CD14-positive monocyte (primary cell): ENCODE measurements at regions not wholly inside any gene's neighbourhood (a gene's known extent, or its start where the extent isn't known, plus 50 kb on each side); places are given as distances from the start of the nearest gene placed in this dataset.

ENCODE experiments used
- DNase-seq, 3 donors: peaks; one replicate each; pipeline ENCODE4 v3.0.0-alpha.2; 2011 to 2022
- H2AFZ ChIP-seq: 2 replicates; pipeline ENCODE4 v1.6.0; 2012; ENCODE audit warnings: mild to moderate bottlenecking, low read depth, low read length, inconsistent platforms; ENCODE audit not compliant: insufficient read depth, poor library complexity, severe bottlenecking
- H3K27ac ChIP-seq, 2 donors: 1 replicate in 1 of 2; 2 replicates in 1 of 2; pipeline ENCODE4 v1.5.1; 2012 to 2013; ENCODE audit warnings: low read length in 2 of 2, control low read depth in 1 of 2, inconsistent platforms in 1 of 2, low read depth in 1 of 2, mild to moderate bottlenecking in 1 of 2
- H3K27me3 ChIP-seq, 2 donors: one replicate each; pipeline versions ENCODE4 v1.6.0 to v1.6.1; 2011 to 2013; ENCODE audit warnings: low read length in 2 of 2; ENCODE audit not compliant: control insufficient read depth in 2 of 2, insufficient read depth in 2 of 2
- H3K36me3 ChIP-seq, 2 donors: replicated peaks in 1 of 2; 1 replicate in 1 of 2; 2 replicates in 1 of 2; pipeline versions ENCODE4 v1.5.1 to v1.6.1; 2012 to 2013; ENCODE audit warnings: low read length in 2 of 2, control low read depth in 1 of 2, inconsistent platforms in 1 of 2, mild to moderate bottlenecking in 1 of 2; ENCODE audit not compliant: insufficient read depth in 2 of 2, control insufficient read depth in 1 of 2
- H3K4me1 ChIP-seq, 2 donors: 1 replicate in 1 of 2; 2 replicates in 1 of 2; pipeline versions ENCODE4 v1.5.1 to v1.6.1; 2012 to 2013; ENCODE audit warnings: low read length in 2 of 2, control low read depth in 1 of 2, inconsistent platforms in 1 of 2, mild to moderate bottlenecking in 1 of 2, moderate library complexity in 1 of 2; ENCODE audit not compliant: insufficient read depth in 2 of 2, control insufficient read depth in 1 of 2
- H3K4me2 ChIP-seq: replicated peaks from 2 replicates; pipeline ENCODE3; 2012; ENCODE audit warnings: low read length, moderate library complexity, mild to moderate bottlenecking; ENCODE audit not compliant: poor library complexity, severe bottlenecking; ENCODE audit errors: extremely low read depth
- H3K4me3 ChIP-seq, 3 experiments: fragments of 200-600 bp in 1 of 3; sonication (generic) in 1 of 3; replicated peaks in 1 of 3; 1 replicate in 2 of 3; 2 replicates in 1 of 3; pipeline ENCODE4 v1.5.1; 2011 to 2013; ENCODE audit warnings: low read length in 3 of 3, mild to moderate bottlenecking in 3 of 3, control low read depth in 2 of 3, low read depth in 2 of 3, inconsistent platforms in 1 of 3, moderate library complexity in 1 of 3
- H3K79me2 ChIP-seq: 2 replicates; pipeline ENCODE4 v1.6.0; 2012; ENCODE audit warnings: mild to moderate bottlenecking, control low read depth, inconsistent platforms, low read length, moderate library complexity; ENCODE audit not compliant: insufficient read depth
- H3K9ac ChIP-seq: 2 replicates; pipeline ENCODE4 v1.6.0; 2017; ENCODE audit warnings: low read length, mild to moderate bottlenecking; ENCODE audit not compliant: insufficient read depth, poor library complexity, severe bottlenecking
- H3K9me3 ChIP-seq, 2 donors: replicated peaks in 1 of 2; 1 replicate in 1 of 2; 2 replicates in 1 of 2; pipeline versions ENCODE4 v1.5.1 to v1.6.1; 2012 to 2013; ENCODE audit warnings: low read length in 2 of 2, control low read depth in 1 of 2; ENCODE audit not compliant: control insufficient read depth in 1 of 2, insufficient read depth in 1 of 2
- H4K20me1 ChIP-seq: 2 replicates; pipeline ENCODE4 v1.6.0; 2012; ENCODE audit warnings: mild to moderate bottlenecking, low read length, control low read depth, moderate library complexity; ENCODE audit not compliant: insufficient read depth
- H3K27ac Mint-ChIP-seq, 7 donors: one replicate each; pipeline ENCODE4 v1.8.0; 2020; ENCODE audit warnings: mild to moderate bottlenecking in 7 of 7, mixed read lengths in 7 of 7, moderate library complexity in 6 of 7, inconsistent platforms in 2 of 7
- H3K27me3 Mint-ChIP-seq, 3 donors: one replicate each; pipeline ENCODE4 v1.8.0; 2021 to 2022; ENCODE audit warnings: low read depth in 3 of 3, mild to moderate bottlenecking in 3 of 3, mixed read lengths in 3 of 3, moderate library complexity in 3 of 3, inconsistent platforms in 1 of 3
- H3K36me3 Mint-ChIP-seq, 2 donors: one replicate each; pipeline ENCODE4 v1.8.0; 2020; ENCODE audit warnings: mixed read lengths in 2 of 2, inconsistent platforms in 1 of 2, mild to moderate bottlenecking in 1 of 2
- H3K4me1 Mint-ChIP-seq: one replicate; pipeline ENCODE4 v1.8.0; 2020; ENCODE audit warnings: mild to moderate bottlenecking, mixed read lengths
- H3K4me3 Mint-ChIP-seq, 2 donors: one replicate each; pipeline ENCODE4 v1.8.0; 2020; ENCODE audit warnings: mild to moderate bottlenecking in 2 of 2, mixed read lengths in 2 of 2, moderate library complexity in 1 of 2
- H3K9me3 Mint-ChIP-seq, 7 donors: one replicate each; pipeline ENCODE4 v1.8.0; 2020 to 2022; ENCODE audit warnings: mixed read lengths in 7 of 7, mild to moderate bottlenecking in 6 of 7, moderate library complexity in 6 of 7, inconsistent platforms in 2 of 7
- CTCF ChIP-seq: fragments of 200-600 bp; IDR thresholded peaks from one replicate; pipeline ENCODE4 v1.8.0; 2022; ENCODE audit warnings: antibody characterized with exemption, mild to moderate bottlenecking
- WGBS: methylation state at CpG from one replicate; pipeline ENCODE4 v1.1.5; 2013; ENCODE audit warnings: missing lambda C conversion rate; ENCODE audit not compliant: insufficient coverage; 5-methylcytosine and 5-hydroxymethylcytosine counted together
- intact Hi-C, 2 donors: fragments of 100-400 bp; cut with micrococcal nuclease; formaldehyde crosslinking; loops; one replicate each; pipeline versions ENCODE4 v1.15.0 to v1.15.1; 2023

DNA sequence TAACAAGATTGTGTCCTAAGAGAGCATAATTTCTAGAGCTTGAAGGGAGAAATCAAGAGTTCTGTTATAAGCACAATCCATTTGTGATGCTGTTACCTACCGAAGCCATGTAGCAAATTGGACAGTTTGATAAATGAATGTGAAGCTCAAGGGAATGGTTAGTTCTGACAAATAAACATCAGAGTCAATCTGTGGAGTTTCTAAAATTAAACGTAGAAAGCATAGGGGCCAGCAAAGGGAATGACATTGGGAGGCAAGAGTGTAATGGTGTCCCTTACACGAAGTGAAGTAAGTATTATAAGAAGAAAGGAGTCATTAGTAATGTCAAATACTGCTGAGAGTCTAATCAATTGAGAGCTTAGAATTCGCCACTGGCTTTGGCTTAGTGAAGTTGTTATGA, 200.2 kb upstream of the SLITRK1 start:
- Histone ChIP-seq H3K27ac (no peak overlapping the region), H4K20me1 (no peaks in the 10 kb centered on the region), H3K4me1 (no peaks in the 10 kb centered on the region), H3K4me3 (no peak overlapping the region), H3K36me3 (no peaks in the 10 kb centered on the region), H2AFZ (no peak overlapping the region), H3K4me2 (no peak overlapping the region), H3K27me3 (no peaks in the 10 kb centered on the region), H3K9ac (no peak overlapping the region), H3K9me3 (peaks cover 10 to 15% of the 10 kb centered on the region in 2 donors), H3K79me2 (no peaks in the 10 kb centered on the region)
- Mint-ChIP-seq H3K36me3 (no peaks in the 10 kb centered on the region), H3K9me3 (peaks cover 4 to 16% (median 11%) of the 10 kb centered on the region in 7 donors), H3K27ac (no peak overlapping the region), H3K4me1 (no peaks in the 10 kb centered on the region), H3K4me3 (no peak overlapping the region), H3K27me3 (no peaks in the 10 kb centered on the region)
- no peak for TF ChIP-seq CTCF
- WGBS: 90% methylated on average over 4 of the region's 4 CpGs
- intact Hi-C loops: no loop called here
- DNase-seq: no peak

DNA sequence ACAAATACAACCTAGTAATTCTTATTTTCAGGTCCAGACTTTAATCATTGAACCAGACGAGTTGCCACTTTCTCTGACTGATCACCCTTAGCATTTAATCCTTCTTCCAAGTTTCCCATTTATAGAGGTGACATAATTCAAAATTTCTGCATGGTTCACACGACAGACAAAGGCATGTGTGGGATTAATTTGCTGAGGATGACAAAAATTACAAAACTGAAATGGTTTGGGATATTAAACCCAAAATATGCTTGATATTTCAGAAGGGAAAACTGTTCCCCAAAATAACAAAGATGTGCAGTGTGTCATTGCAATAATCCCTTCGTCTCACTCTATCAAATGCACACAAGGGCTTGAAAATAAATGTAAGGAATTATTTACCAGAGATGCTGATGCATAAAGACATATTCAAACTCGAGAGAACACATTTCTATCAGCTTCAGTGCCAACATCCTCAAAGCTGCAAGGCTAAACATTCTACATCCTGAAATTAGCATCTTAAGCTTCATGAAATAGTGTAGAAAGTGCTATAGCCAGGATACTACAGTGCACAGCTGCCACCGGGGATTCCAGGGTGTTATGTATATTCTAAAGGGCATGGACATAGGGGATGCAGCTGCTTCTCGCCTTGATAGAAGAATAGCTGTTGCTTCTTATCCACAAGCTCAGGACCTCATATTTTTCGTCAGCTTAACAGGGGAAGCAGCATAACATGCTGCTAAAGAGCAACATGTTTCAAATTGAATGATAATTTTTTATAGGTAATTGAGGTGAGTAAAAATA, 198.7 kb upstream of the SLITRK1 start:
- Histone ChIP-seq H3K79me2 (no peaks in the 10 kb centered on the region), H3K9me3 (peaks cover 6% of the 10 kb centered on the region in 2 donors), H3K27ac (no peak overlapping the region), H3K27me3 (no peaks in the 10 kb centered on the region), H3K36me3 (no peaks in the 10 kb centered on the region), H2AFZ (no peak overlapping the region), H4K20me1 (no peaks in the 10 kb centered on the region), H3K4me1 (no peaks in the 10 kb centered on the region), H3K4me2 (no peak overlapping the region), H3K9ac (no peak overlapping the region), H3K4me3 (no peak overlapping the region)
- Mint-ChIP-seq H3K9me3 (peaks cover 4 to 12% (median 8%) of the 10 kb centered on the region in 7 donors), H3K27me3 (peaks cover 0 to 1% (median 0%) of the 10 kb centered on the region in 3 donors), H3K27ac (no peak overlapping the region), H3K36me3 (no peaks in the 10 kb centered on the region), H3K4me1 (no peaks in the 10 kb centered on the region), H3K4me3 (no peak overlapping the region)
- TF ChIP-seq CTCF: no peak
- intact Hi-C loops: no loop called here
- 82% methylated on average over 2 of the region's 7 CpGs for WGBS
- no peak for DNase-seq
